HG03460 (cell line): ENCODE measurements at regions not wholly inside any gene's neighbourhood (a gene's known extent, or its start where the extent isn't known, plus 50 kb on each side); places are given as distances from the start of the nearest gene placed in this dataset.

ENCODE experiments used
- ATAC-seq: cut with Tn5 transposase; IDR thresholded peaks from one replicate; pipeline ENCODE4 v1.9.1; 2021; ENCODE audit not compliant: unreplicated experiment

GRCh38 chr2:174668075-174668474 is 70.5 kb upstream of the WIPF1 start:
- ATAC-seq = no peak

- no peak for ATAC-seq
Observed at GRCh38 chr2:174667250-174667860, 69.8 kb upstream of the WIPF1 start.

GRCh38 chr2:174666845-174667244 is 69.2 kb upstream of the WIPF1 start:
- no peak for ATAC-seq

- ATAC-seq = no peak
Observed at GRCh38 chr2:174666312-174666711, 68.7 kb upstream of the WIPF1 start.

- ATAC-seq = no peak
Observed at GRCh38 chr2:174664084-174664759, 66.6 kb upstream of the WIPF1 start.

- ATAC-seq = no peak
Observed at GRCh38 chr2:174663550-174663949, 65.9 kb upstream of the WIPF1 start.

GRCh38 chr2:174662859-174663258 is 65.3 kb upstream of the WIPF1 start:
- no peak for ATAC-seq

GRCh38 chr2:174662459-174662858 is 64.9 kb upstream of the WIPF1 start:
- no peak for ATAC-seq

- no peak for ATAC-seq
Observed at GRCh38 chr2:174660984-174661675, 63.5 kb upstream of the WIPF1 start.

- ATAC-seq = no peak
Observed at GRCh38 chr2:174659069-174659900, 61.7 kb upstream of the WIPF1 start.

GRCh38 chr2:174656676-174657176 is 59.1 kb upstream of the WIPF1 start:
- no peak for ATAC-seq

GRCh38 chr2:174656035-174656434 is 58.4 kb upstream of the WIPF1 start:
- no peak for ATAC-seq

GRCh38 chr2:174654419-174654941 is 56.9 kb upstream of the WIPF1 start:
- ATAC-seq = no peak

GRCh38 chr2:174648896-174649295 is 51.3 kb upstream of the WIPF1 start:
- ATAC-seq = no peak
